ENCODE measurements at regions not wholly inside any gene's neighbourhood (a gene's known extent, or its start where the extent isn't known, plus 50 kb on each side); places are given as distances from the start of the nearest gene placed in this dataset.

DNA sequence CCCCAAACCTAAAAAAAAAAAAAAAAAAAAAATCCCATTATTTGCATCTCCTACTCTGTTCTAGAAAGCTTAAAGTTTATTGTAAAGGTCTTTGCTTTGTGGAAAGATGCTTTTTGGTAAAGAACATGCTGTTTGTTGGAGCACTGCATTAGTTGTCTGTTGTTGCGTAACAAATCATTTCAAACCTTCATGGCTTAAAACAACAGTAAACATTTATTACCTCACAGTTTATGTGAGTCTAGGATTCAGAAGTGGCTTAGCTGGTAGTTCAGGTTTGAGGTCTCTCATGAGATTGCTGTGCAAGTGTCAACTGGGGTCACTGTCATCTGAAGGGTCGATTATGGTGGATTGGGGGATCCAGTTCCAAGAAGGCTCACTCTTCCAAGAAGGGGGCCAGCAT lies 155.2 kb upstream of the ZFP64 start:
- TF ChIP-seq POLR2AphosphoS5 (IDR thresholded peaks at IDR 0.05) (no peak), CTCF (IDR thresholded peaks at IDR 0.05) (no peak)

All from esophagus muscularis mucosa (tissue), 3 donors.